SK-N-SH (cell line): ENCODE measurements at regions not wholly inside any gene's neighbourhood (a gene's known extent, or its start where the extent isn't known, plus 50 kb on each side); places are given as distances from the start of the nearest gene placed in this dataset.

Experiments used
- CTCF ChIA-PET: fragments of 300-600, 350-600 bp; formaldehyde crosslinking; extraction: SDS; loops from one replicate; lab custom pipeline; 2021; lab: Yijun Ruan, JAX
- POLR2A ChIA-PET: fragments of 350-600 bp; sonication (Branson Sonifier 250); formaldehyde crosslinking; extraction: SDS; loops from one replicate; lab custom pipeline; 2020; ENCODE audit warnings: antibody characterized with exemption, inconsistent platforms; lab: Yijun Ruan, JAX
- DNase-seq: peaks from one replicate; pipeline ENCODE4 v3.0.0; 2012
- H2AFZ ChIP-seq: fragments of 200-600 bp; sonication (generic); 2 replicates; pipeline ENCODE4 v1.8.1; 2016; ENCODE audit warnings: antibody characterized with exemption, mild to moderate bottlenecking, low read depth
- H3F3A ChIP-seq: fragments of 200-600 bp; sonication (generic); replicated peaks from 2 replicates; pipeline ENCODE3; 2016; ENCODE audit warnings: antibody characterized with exemption, mild to moderate bottlenecking; ENCODE audit not compliant: insufficient read depth
- H3K27ac ChIP-seq, 2 experiments: fragments of 200-500 bp in 1 of 2; fragments of 200-600 bp in 1 of 2; sonication (Bioruptor generic) in 1 of 2; sonication (generic), shearing (Covaris generic) in 1 of 2; 2 replicates each; pipeline versions ENCODE4 v1.5.1 to v1.6.1; 2014 to 2016; ENCODE audit warnings: low read depth in 2 of 2, inconsistent platforms in 1 of 2, low read length in 1 of 2, mild to moderate bottlenecking in 1 of 2, mixed read lengths in 1 of 2
- H3K27me3 ChIP-seq: fragments of 200-600 bp; sonication (generic), shearing (Covaris generic); 2 replicates; pipeline ENCODE4 v1.6.1; 2016; ENCODE audit warnings: mixed run types; ENCODE audit not compliant: insufficient read depth
- H3K36me3 ChIP-seq, 2 experiments: fragments of 200-500 bp in 1 of 2; fragments of 200-600 bp in 1 of 2; sonication (Bioruptor generic) in 1 of 2; sonication (generic) in 1 of 2; replicated peaks in 1 of 2; 2 replicates each; pipeline versions ENCODE3 to v1.5.1; 2014 to 2016; ENCODE audit warnings: low read length in 1 of 2, mild to moderate bottlenecking in 1 of 2; ENCODE audit not compliant: insufficient read depth in 2 of 2, control insufficient read depth in 1 of 2
- H3K4me1 ChIP-seq, 2 experiments: fragments of 200-500 bp in 1 of 2; fragments of 200-600 bp in 1 of 2; sonication (Bioruptor generic) in 1 of 2; sonication (generic), shearing (Covaris generic) in 1 of 2; 2 replicates each; pipeline versions ENCODE4 v1.5.1 to v1.6.1; 2014 to 2016; ENCODE audit warnings: low read depth in 1 of 2, low read length in 1 of 2, mixed run types in 1 of 2; ENCODE audit not compliant: insufficient read depth in 2 of 2, control insufficient read depth in 1 of 2
- H3K4me2 ChIP-seq: fragments of 200-600 bp; sonication (generic), shearing (Covaris generic); 2 replicates; pipeline ENCODE4 v1.6.1; 2017; ENCODE audit warnings: mixed run types
- H3K4me3 ChIP-seq, 2 experiments: fragments of 200-500 bp in 1 of 2; fragments of 200-600 bp in 1 of 2; sonication (Bioruptor generic) in 1 of 2; sonication (generic), shearing (Covaris generic) in 1 of 2; 2 replicates each; pipeline versions ENCODE4 v1.5.1 to v1.8.1; 2014 to 2016; ENCODE audit warnings: low read depth in 2 of 2, inconsistent platforms in 1 of 2, low read length in 1 of 2, mild to moderate bottlenecking in 1 of 2, mixed read lengths in 1 of 2, moderate library complexity in 1 of 2
- H3K79me2 ChIP-seq: fragments of 200-600 bp; sonication (generic); 2 replicates; pipeline ENCODE4 v1.8.1; 2017; ENCODE audit warnings: mild to moderate bottlenecking; ENCODE audit not compliant: insufficient read depth
- H3K9ac ChIP-seq: fragments of 200-600 bp; sonication (generic); 2 replicates; pipeline ENCODE4 v1.6.1; 2017; ENCODE audit warnings: mixed run types
- H3K9me2 ChIP-seq: fragments of 200-600 bp; sonication (generic); 2 replicates; pipeline ENCODE4 v1.6.1; 2017; ENCODE audit warnings: mixed run types
- H3K9me3 ChIP-seq: fragments of 200-600 bp; sonication (generic); 2 replicates; pipeline ENCODE4 v1.6.1; 2017; ENCODE audit warnings: mixed run types, mild to moderate bottlenecking, moderate library complexity
- H4K20me1 ChIP-seq: fragments of 200-600 bp; sonication (generic); 2 replicates; pipeline ENCODE4 v1.6.1; 2017; ENCODE audit warnings: mild to moderate bottlenecking, mixed run types; ENCODE audit not compliant: insufficient read depth
- ELF1 ChIP-seq: IDR thresholded peaks from 2 replicates; pipeline ENCODE4 v1.4.0; 2012
- EZH2phosphoT487 ChIP-seq: fragments of 200-600 bp; sonication (generic); IDR thresholded peaks from 2 replicates; pipeline ENCODE4 v1.6.1; 2017; ENCODE audit warnings: low read depth, mixed run types, mild to moderate bottlenecking, antibody characterized with exemption, moderate library complexity, borderline replicate concordance
- FOSL2 ChIP-seq: IDR thresholded peaks from 2 replicates; pipeline ENCODE4 v1.4.0; 2012; ENCODE audit warnings: low read depth, mild to moderate bottlenecking, moderate library complexity, borderline replicate concordance
- FOXJ3 ChIP-seq: sonication (generic); formaldehyde crosslinking; IDR thresholded peaks from 2 replicates; pipeline ENCODE4 v1.5.1; 2020; ENCODE audit warnings: mild to moderate bottlenecking, missing genetic modification reagents
- FOXM1 ChIP-seq: IDR thresholded peaks from 2 replicates; pipeline ENCODE4 v1.4.0; 2012; ENCODE audit warnings: low read depth, mild to moderate bottlenecking
- GABPA ChIP-seq: IDR thresholded peaks from 2 replicates; pipeline ENCODE4 v1.4.0; 2012; ENCODE audit warnings: low read depth, mild to moderate bottlenecking
- JUND ChIP-seq: IDR thresholded peaks from 2 replicates; pipeline ENCODE4 v1.4.0; 2012
- MEF2A ChIP-seq: IDR thresholded peaks from 2 replicates; pipeline ENCODE4 v1.4.0; 2012; ENCODE audit warnings: low read depth, borderline replicate concordance
- MXI1 ChIP-seq: IDR thresholded peaks from 2 replicates; pipeline ENCODE4 v1.6.1; 2012; ENCODE audit warnings: mild to moderate bottlenecking, low read depth, low read length, improper control_type of control experiment
- NFIC ChIP-seq: IDR thresholded peaks from 2 replicates; pipeline ENCODE4 v1.4.0; 2012; ENCODE audit warnings: borderline replicate concordance
- POLR2AphosphoS5 ChIP-seq: IDR thresholded peaks from 2 replicates; pipeline ENCODE4 v1.6.1; 2012; ENCODE audit warnings: low read depth, low read length
- RCOR1 ChIP-seq: fragments of 150-350 bp; IDR thresholded peaks from 2 replicates; pipeline ENCODE4 v1.6.1; 2017; ENCODE audit warnings: antibody characterized with exemption, low read length
- RXRA ChIP-seq: IDR thresholded peaks from 2 replicates; pipeline ENCODE4 v1.4.0; 2012; ENCODE audit warnings: low read depth, mild to moderate bottlenecking, borderline replicate concordance
- SMC3 ChIP-seq: IDR thresholded peaks from 2 replicates; pipeline ENCODE4 v1.6.1; 2012; ENCODE audit warnings: low read depth, low read length, improper control_type of control experiment
- TCF12 ChIP-seq: IDR thresholded peaks from 2 replicates; pipeline ENCODE4 v1.4.0; 2012
- TEAD4 ChIP-seq: IDR thresholded peaks from 2 replicates; pipeline ENCODE4 v1.4.0; 2012; ENCODE audit warnings: mild to moderate bottlenecking, borderline replicate concordance; ENCODE audit not compliant: insufficient read depth
- YY1 ChIP-seq: IDR thresholded peaks from 2 replicates; pipeline ENCODE4 v1.4.0; 2012; ENCODE audit warnings: low read depth, mild to moderate bottlenecking
- WGBS: methylation state at CpG from one replicate; pipeline ENCODE4 v1.1.6; 2017; ENCODE audit warnings: low lambda C conversion rate; 5-methylcytosine and 5-hydroxymethylcytosine counted together
- TF ChIP-seq, protein P1 (sequence below): fragments of 150-350 bp; IDR thresholded peaks from 2 replicates; pipeline ENCODE4 v1.6.1; 2016; ENCODE audit warnings: mild to moderate bottlenecking, low read depth, low read length
- TF ChIP-seq, protein P2 (sequence below): IDR thresholded peaks from 2 replicates; pipeline ENCODE4; 2012
- TF ChIP-seq, protein P3 (sequence below): IDR thresholded peaks from 2 replicates; pipeline ENCODE4 v1.4.0; 2012; ENCODE audit warnings: low read depth, borderline replicate concordance
- TF ChIP-seq, protein P4 (sequence below): fragments of 150-350 bp; IDR thresholded peaks from 2 replicates; pipeline ENCODE4 v1.6.1; 2017; ENCODE audit warnings: antibody characterized with exemption, low read length, low read depth, borderline replicate concordance
- TF ChIP-seq, protein P5 (sequence below): fragments of 200-600 bp; sonication (generic); IDR thresholded peaks from 2 replicates; pipeline ENCODE4 v1.6.1; 2017; ENCODE audit warnings: antibody characterized with exemption, mild to moderate bottlenecking, moderate library complexity
- TF ChIP-seq, protein P6 (sequence below): IDR thresholded peaks from 2 replicates; pipeline ENCODE4 v1.4.0; 2012; ENCODE audit warnings: low read depth, borderline replicate concordance

DNA sequence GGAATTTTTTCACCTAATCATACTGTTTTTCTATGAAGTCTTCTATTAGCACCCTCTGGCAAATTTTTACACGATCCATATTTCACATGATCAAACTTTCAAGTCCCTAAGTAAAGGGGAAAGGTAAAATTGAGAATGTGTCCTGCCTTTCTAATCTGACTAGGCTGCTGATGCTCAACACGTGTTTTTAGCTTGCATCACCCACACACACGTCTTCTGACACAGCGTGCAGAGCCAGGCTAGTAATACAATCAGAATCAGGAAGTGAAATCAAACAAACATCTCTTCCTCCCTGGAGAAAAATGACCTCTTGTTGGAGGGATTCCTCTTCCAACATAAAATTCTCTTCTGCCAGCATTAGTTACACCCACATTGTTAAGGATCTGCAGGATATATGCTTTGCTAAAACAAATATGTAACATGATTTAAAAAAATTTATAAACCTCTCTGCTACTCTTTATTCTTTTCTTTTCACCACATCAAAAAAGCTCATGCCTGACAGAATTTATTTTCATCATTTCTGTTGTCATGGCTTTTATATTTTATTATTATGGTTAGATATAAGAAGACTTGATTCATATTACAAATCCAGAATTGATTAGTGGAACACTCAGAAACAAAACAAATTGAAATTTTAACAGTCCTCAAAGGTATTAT is 122.4 kb downstream of the RAP2B start (continued):
- TF ChIP-seq, protein P1, sequence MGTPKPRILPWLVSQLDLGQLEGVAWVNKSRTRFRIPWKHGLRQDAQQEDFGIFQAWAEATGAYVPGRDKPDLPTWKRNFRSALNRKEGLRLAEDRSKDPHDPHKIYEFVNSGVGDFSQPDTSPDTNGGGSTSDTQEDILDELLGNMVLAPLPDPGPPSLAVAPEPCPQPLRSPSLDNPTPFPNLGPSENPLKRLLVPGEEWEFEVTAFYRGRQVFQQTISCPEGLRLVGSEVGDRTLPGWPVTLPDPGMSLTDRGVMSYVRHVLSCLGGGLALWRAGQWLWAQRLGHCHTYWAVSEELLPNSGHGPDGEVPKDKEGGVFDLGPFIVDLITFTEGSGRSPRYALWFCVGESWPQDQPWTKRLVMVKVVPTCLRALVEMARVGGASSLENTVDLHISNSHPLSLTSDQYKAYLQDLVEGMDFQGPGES = no peak
- TF ChIP-seq FOSL2 (peak; percentile 55; the same call in 1 of the 2 replicates), RCOR1 (no peak), POLR2AphosphoS5 (peak; percentile 19; the same call in 1 of the 2 replicates), FOXM1 (no peak), EZH2phosphoT487 (no peak), TEAD4 (no peak), ELF1 (peak; percentile 91), RXRA (no peak), GABPA (0 out of 2 replicates have a peak, but pooled peaks have one; percentile 11), MXI1 (peak; percentile 65), FOXJ3 (CRISPR knock-in tag) (no peak), YY1 (no peak), JUND (0 out of 2 replicates have a peak, but pooled peaks have one; percentile 32)
- TF ChIP-seq, protein P2, sequence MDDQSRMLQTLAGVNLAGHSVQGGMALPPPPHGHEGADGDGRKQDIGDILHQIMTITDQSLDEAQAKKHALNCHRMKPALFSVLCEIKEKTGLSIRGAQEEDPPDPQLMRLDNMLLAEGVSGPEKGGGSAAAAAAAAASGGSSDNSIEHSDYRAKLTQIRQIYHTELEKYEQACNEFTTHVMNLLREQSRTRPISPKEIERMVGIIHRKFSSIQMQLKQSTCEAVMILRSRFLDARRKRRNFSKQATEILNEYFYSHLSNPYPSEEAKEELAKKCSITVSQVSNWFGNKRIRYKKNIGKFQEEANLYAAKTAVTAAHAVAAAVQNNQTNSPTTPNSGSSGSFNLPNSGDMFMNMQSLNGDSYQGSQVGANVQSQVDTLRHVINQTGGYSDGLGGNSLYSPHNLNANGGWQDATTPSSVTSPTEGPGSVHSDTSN = no peak
- TF ChIP-seq, protein P3, sequence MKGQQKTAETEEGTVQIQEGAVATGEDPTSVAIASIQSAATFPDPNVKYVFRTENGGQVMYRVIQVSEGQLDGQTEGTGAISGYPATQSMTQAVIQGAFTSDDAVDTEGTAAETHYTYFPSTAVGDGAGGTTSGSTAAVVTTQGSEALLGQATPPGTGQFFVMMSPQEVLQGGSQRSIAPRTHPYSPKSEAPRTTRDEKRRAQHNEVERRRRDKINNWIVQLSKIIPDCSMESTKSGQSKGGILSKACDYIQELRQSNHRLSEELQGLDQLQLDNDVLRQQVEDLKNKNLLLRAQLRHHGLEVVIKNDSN = no peak
- TF ChIP-seq, protein P4, sequence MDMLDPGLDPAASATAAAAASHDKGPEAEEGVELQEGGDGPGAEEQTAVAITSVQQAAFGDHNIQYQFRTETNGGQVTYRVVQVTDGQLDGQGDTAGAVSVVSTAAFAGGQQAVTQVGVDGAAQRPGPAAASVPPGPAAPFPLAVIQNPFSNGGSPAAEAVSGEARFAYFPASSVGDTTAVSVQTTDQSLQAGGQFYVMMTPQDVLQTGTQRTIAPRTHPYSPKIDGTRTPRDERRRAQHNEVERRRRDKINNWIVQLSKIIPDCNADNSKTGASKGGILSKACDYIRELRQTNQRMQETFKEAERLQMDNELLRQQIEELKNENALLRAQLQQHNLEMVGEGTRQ = no peak

DNA sequence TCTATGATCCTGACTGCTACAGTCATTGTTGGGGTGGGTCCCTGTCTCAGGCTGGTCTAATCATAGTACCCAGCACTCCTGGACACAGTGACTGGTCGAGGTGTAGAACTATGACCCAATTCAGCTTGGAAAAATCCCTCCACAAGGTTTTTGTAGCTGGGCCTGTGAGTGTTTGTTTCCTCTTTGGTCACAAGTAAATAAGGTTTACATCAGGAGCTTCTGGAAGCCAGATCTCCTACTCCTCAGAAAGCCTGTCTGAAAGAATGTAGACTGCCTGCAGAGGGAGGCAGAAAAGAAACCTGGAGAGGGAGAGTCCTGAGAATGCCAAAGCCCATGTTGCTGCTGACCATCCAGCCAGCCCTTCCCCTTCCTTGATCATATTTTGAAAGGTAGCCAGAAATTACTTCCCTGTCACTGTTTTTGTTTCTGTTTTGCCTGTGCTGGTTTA is 123.2 kb downstream of the RAP2B start:
- peak overlapping the region; percentile 57 for H2AFZ ChIP-seq
- H3K36me3 ChIP-seq = no peaks in the 10 kb centered on the region
- CTCF ChIA-PET = no interaction called here
- no peaks in the 10 kb centered on the region for H3K27me3 ChIP-seq
- POLR2A ChIA-PET = no interaction called here
- H3K9ac ChIP-seq = no peak overlapping the region
- H3F3A ChIP-seq = peaks cover 3% of the 10 kb centered on the region
- H4K20me1 ChIP-seq = no peaks in the 10 kb centered on the region
- H3K9me2 ChIP-seq = no peaks in the 10 kb centered on the region
- no peaks in the 10 kb centered on the region for H3K79me2 ChIP-seq
- H3K27ac ChIP-seq = peak overlapping the region; percentile 43 to 56; a peak in 3 of 4 replicates
- peaks cover 0 to 9% of the 10 kb centered on the region in 2 experiments; a peak in 1 of 4 replicates for H3K4me1 ChIP-seq
- 0 out of 2 replicates have a peak overlapping the region, but pooled peaks have one; percentile 1 for H3K4me2 ChIP-seq
- 8% methylated on average over 1 of the region's 1 CpG for WGBS
- DNase-seq = no peak
- H3K4me3 ChIP-seq = no peak overlapping the region
- no peak for TF ChIP-seq RXRA
- no peak for TF ChIP-seq POLR2AphosphoS5
- 0 out of 2 replicates have a peak, but pooled peaks have one; percentile 18 for TF ChIP-seq NFIC
- no peak for TF ChIP-seq MEF2A
- TF ChIP-seq, protein P5, sequence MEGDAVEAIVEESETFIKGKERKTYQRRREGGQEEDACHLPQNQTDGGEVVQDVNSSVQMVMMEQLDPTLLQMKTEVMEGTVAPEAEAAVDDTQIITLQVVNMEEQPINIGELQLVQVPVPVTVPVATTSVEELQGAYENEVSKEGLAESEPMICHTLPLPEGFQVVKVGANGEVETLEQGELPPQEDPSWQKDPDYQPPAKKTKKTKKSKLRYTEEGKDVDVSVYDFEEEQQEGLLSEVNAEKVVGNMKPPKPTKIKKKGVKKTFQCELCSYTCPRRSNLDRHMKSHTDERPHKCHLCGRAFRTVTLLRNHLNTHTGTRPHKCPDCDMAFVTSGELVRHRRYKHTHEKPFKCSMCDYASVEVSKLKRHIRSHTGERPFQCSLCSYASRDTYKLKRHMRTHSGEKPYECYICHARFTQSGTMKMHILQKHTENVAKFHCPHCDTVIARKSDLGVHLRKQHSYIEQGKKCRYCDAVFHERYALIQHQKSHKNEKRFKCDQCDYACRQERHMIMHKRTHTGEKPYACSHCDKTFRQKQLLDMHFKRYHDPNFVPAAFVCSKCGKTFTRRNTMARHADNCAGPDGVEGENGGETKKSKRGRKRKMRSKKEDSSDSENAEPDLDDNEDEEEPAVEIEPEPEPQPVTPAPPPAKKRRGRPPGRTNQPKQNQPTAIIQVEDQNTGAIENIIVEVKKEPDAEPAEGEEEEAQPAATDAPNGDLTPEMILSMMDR = 0 out of 2 replicates have a peak, but pooled peaks have one; percentile 8
- TF ChIP-seq SMC3 = no peak
- TF ChIP-seq TCF12 = no peak
- no peak for TF ChIP-seq GABPA
- TF ChIP-seq, protein P6, sequence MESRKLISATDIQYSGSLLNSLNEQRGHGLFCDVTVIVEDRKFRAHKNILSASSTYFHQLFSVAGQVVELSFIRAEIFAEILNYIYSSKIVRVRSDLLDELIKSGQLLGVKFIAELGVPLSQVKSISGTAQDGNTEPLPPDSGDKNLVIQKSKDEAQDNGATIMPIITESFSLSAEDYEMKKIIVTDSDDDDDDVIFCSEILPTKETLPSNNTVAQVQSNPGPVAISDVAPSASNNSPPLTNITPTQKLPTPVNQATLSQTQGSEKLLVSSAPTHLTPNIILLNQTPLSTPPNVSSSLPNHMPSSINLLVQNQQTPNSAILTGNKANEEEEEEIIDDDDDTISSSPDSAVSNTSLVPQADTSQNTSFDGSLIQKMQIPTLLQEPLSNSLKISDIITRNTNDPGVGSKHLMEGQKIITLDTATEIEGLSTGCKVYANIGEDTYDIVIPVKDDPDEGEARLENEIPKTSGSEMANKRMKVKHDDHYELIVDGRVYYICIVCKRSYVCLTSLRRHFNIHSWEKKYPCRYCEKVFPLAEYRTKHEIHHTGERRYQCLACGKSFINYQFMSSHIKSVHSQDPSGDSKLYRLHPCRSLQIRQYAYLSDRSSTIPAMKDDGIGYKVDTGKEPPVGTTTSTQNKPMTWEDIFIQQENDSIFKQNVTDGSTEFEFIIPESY = no peak
- TF ChIP-seq, all 33 proteins: peak for 2
- H3K9me3 ChIP-seq = no peaks in the 10 kb centered on the region
